Endothelial cell (in vitro differentiated cells): ENCODE measurements at regions not wholly inside any gene's neighbourhood (a gene's known extent, or its start where the extent isn't known, plus 50 kb on each side); places are given as distances from the start of the nearest gene placed in this dataset.
"Not testable (repeated sequence)": the region's sequence is repeated elsewhere in the genome, so short reads cannot be mapped to it uniquely, and the experiment has no call there.

Experiments
- DNase-seq: peaks from one replicate; pipeline ENCODE4 v3.0.0; 2021; ENCODE audit warnings: low spot score
- H3K27ac Mint-ChIP-seq: one replicate; pipeline ENCODE4 v1.8.0; 2021; ENCODE audit warnings: mixed read lengths, inconsistent platforms; ENCODE audit not compliant: unreplicated experiment
- H3K27me3 Mint-ChIP-seq: one replicate; pipeline ENCODE4 v1.8.0; 2021; ENCODE audit warnings: mild to moderate bottlenecking, moderate library complexity, mixed read lengths, inconsistent platforms; ENCODE audit not compliant: unreplicated experiment
- H3K36me3 Mint-ChIP-seq: one replicate; pipeline ENCODE4 v1.8.0; 2021; ENCODE audit warnings: mild to moderate bottlenecking, low read depth, mixed read lengths, inconsistent platforms; ENCODE audit not compliant: unreplicated experiment
- H3K4me1 Mint-ChIP-seq: one replicate; pipeline ENCODE4 v1.8.0; 2021; ENCODE audit warnings: mild to moderate bottlenecking, mixed read lengths, inconsistent platforms; ENCODE audit not compliant: unreplicated experiment
- H3K4me3 Mint-ChIP-seq: one replicate; pipeline ENCODE4 v1.8.0; 2021; ENCODE audit warnings: mild to moderate bottlenecking, mixed read lengths, inconsistent platforms; ENCODE audit not compliant: unreplicated experiment
- H3K9me3 Mint-ChIP-seq: one replicate; pipeline ENCODE4 v1.8.0; 2021; ENCODE audit warnings: mixed read lengths, inconsistent platforms; ENCODE audit not compliant: unreplicated experiment
- CTCF ChIP-seq: fragments of 200-600 bp; sonication (generic); IDR thresholded peaks from one replicate; pipeline ENCODE4 v1.5.0; 2021; ENCODE audit warnings: antibody characterized with exemption; ENCODE audit not compliant: unreplicated experiment

- peaks cover 11% of the 10 kb centered on the region for H3K27me3 Mint-ChIP-seq
- not testable (repeated sequence) for DNase-seq, H3K4me1 Mint-ChIP-seq, H3K9me3 Mint-ChIP-seq, H3K27ac Mint-ChIP-seq, H3K4me3 Mint-ChIP-seq, H3K36me3 Mint-ChIP-seq
Observed at GRCh38 chr22:22051032-22051431, 68.4 kb upstream of the TOP3B start.

DNA sequence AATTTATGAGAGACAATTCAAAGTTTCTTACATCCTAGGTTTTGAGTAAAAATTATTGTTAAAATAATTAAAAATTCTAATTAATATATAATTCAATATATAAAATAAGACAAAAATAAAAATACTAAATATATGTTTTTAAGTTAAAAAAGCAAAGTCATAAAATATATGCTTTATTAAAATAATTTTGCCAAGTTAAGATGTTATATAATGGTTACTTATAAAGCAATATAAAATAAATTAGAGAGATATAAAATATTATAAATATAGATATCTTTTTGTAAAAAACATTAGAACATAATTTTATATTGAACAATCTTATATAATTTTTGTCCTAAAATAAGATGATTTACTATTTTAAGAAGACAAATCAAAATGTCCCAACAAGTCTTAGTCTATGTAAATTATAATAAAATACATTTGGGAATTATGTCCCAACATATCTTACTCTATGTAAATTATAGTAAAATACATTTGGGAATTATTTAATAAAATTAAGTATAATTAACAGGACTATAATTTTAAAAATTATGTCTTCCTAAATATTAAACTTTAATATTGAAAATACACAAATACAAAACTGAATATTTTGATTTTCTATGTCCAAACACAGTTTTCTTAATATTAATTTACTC lies 67.7 kb upstream of the TOP3B start:
- Mint-ChIP-seq H3K9me3 (no peaks in the 10 kb centered on the region), H3K4me1 (no peaks in the 10 kb centered on the region), H3K4me3 (no peak overlapping the region), H3K27me3 (peaks cover 11% of the 10 kb centered on the region), H3K27ac (no peak overlapping the region), H3K36me3 (no peaks in the 10 kb centered on the region)
- DNase-seq = no peak
- TF ChIP-seq CTCF = no peak

- no peak for DNase-seq
- Mint-ChIP-seq H3K9me3 (no peaks in the 10 kb centered on the region), H3K27me3 (peaks cover 9% of the 10 kb centered on the region), H3K4me3 (no peak overlapping the region), H3K27ac (no peak overlapping the region), H3K4me1 (no peaks in the 10 kb centered on the region), H3K36me3 (no peaks in the 10 kb centered on the region)
- no peak for TF ChIP-seq CTCF
Observed at GRCh38 chr22:22049684-22050083, 67.1 kb upstream of the TOP3B start.

- peaks cover 4% of the 10 kb centered on the region for H3K27me3 Mint-ChIP-seq
- no peak overlapping the region for H3K4me3 Mint-ChIP-seq
- H3K9me3 Mint-ChIP-seq = no peaks in the 10 kb centered on the region
- no peak for DNase-seq
- TF ChIP-seq CTCF = no peak
- no peaks in the 10 kb centered on the region for H3K36me3 Mint-ChIP-seq
- no peaks in the 10 kb centered on the region for H3K4me1 Mint-ChIP-seq
- no peak overlapping the region for H3K27ac Mint-ChIP-seq
Observed at GRCh38 chr22:22048981-22049531, 66.5 kb upstream of the TOP3B start.

GRCh38 chr22:22048318-22048942 lies 65.8 kb upstream of the TOP3B start:
- Mint-ChIP-seq H3K27me3 (peaks cover 2% of the 10 kb centered on the region), H3K4me1 (no peaks in the 10 kb centered on the region), H3K9me3 (no peaks in the 10 kb centered on the region), H3K27ac (no peak overlapping the region), H3K4me3 (no peak overlapping the region), H3K36me3 (no peaks in the 10 kb centered on the region)
- no peak for TF ChIP-seq CTCF
- no peak for DNase-seq
